HG02588 (cell line): ENCODE measurements at regions not wholly inside any gene's neighbourhood (a gene's known extent, or its start where the extent isn't known, plus 50 kb on each side); places are given as distances from the start of the nearest gene placed in this dataset.

Source experiments
- ATAC-seq: cut with Tn5 transposase; IDR thresholded peaks from one replicate; pipeline ENCODE4 v1.9.1; 2021; ENCODE audit warnings: mild to moderate bottlenecking, moderate library complexity; ENCODE audit not compliant: unreplicated experiment

- ATAC-seq, result no peak
These were observed 394.6 kb downstream of the GABRB3 start for GRCh38 chr15:26378304-26378703.

GRCh38 chr15:26376243-26376642 lies 396.6 kb downstream of the GABRB3 start:
- no peak for ATAC-seq

- no peak for ATAC-seq
These were observed 398.1 kb downstream of the GABRB3 start for GRCh38 chr15:26374806-26375205.

- ATAC-seq, result no peak
These were observed 400.2 kb downstream of the GABRB3 start for GRCh38 chr15:26372706-26373105.

- no peak for ATAC-seq
These were observed 407.8 kb downstream of the GABRB3 start for GRCh38 chr15:26365077-26365476.

- no peak for ATAC-seq
These were observed 413.0 kb downstream of the GABRB3 start for GRCh38 chr15:26359855-26360254.

GRCh38 chr15:26358708-26359107 lies 414.2 kb downstream of the GABRB3 start:
- ATAC-seq, result no peak

- no peak for ATAC-seq
These were observed 415.2 kb downstream of the GABRB3 start for GRCh38 chr15:26357653-26358052.

- ATAC-seq, result no peak
These were observed 417.3 kb downstream of the GABRB3 start for GRCh38 chr15:26355472-26356074.

GRCh38 chr15:26352909-26353308 lies 420.0 kb downstream of the GABRB3 start:
- no peak for ATAC-seq

GRCh38 chr15:26352406-26352805 lies 420.5 kb downstream of the GABRB3 start:
- no peak for ATAC-seq

GRCh38 chr15:26325495-26325894 lies 447.4 kb downstream of the GABRB3 start:
- no peak for ATAC-seq

- ATAC-seq, result no peak
These were observed 449.3 kb downstream of the GABRB3 start for GRCh38 chr15:26323566-26323965.

GRCh38 chr15:26318689-26319088 lies 454.2 kb downstream of the GABRB3 start:
- ATAC-seq, result no peak

- no peak for ATAC-seq
These were observed 451.4 kb upstream of the ATP10A start for GRCh38 chr15:26314577-26314976.

GRCh38 chr15:26311710-26312236 lies 448.6 kb upstream of the ATP10A start:
- ATAC-seq, result no peak

- no peak for ATAC-seq
These were observed 435.6 kb upstream of the ATP10A start for GRCh38 chr15:26298659-26299170.

GRCh38 chr15:26298010-26298658 lies 435.0 kb upstream of the ATP10A start:
- no peak for ATAC-seq

GRCh38 chr15:26295336-26296085 lies 432.4 kb upstream of the ATP10A start:
- no peak for ATAC-seq

GRCh38 chr15:26294059-26294689 lies 431.0 kb upstream of the ATP10A start:
- no peak for ATAC-seq

- no peak for ATAC-seq
These were observed 424.3 kb upstream of the ATP10A start for GRCh38 chr15:26287381-26287780.
